GM12891 (cell line): ENCODE measurements at regions not wholly inside any gene's neighbourhood (a gene's known extent, or its start where the extent isn't known, plus 50 kb on each side); places are given as distances from the start of the nearest gene placed in this dataset.

Experiments used
- PAX5 ChIP-seq: IDR thresholded peaks from 2 replicates; pipeline ENCODE4 v1.6.1; 2011; ENCODE audit warnings: low read length, moderate library complexity, mild to moderate bottlenecking; ENCODE audit not compliant: insufficient read depth, severe bottlenecking
- POLR2A ChIP-seq: IDR thresholded peaks from 2 replicates; pipeline ENCODE4 v1.6.1; 2011; ENCODE audit warnings: low read depth, low read length, control low read depth
- POLR2AphosphoS5 ChIP-seq: IDR thresholded peaks from 2 replicates; pipeline ENCODE4 v1.6.1; 2011; ENCODE audit warnings: low read depth, low read length, control low read depth
- POU2F2 ChIP-seq: IDR thresholded peaks from 2 replicates; pipeline ENCODE4 v1.6.1; 2011; ENCODE audit warnings: low read depth, mild to moderate bottlenecking, control low read depth, low read length, moderate library complexity
- SPI1 ChIP-seq: IDR thresholded peaks from 2 replicates; pipeline ENCODE4 v1.6.1; 2011; ENCODE audit warnings: low read depth, low read length, control low read depth
- TAF1 ChIP-seq: IDR thresholded peaks from 2 replicates; pipeline ENCODE4 v1.6.1; 2011; ENCODE audit warnings: low read depth, low read length, control low read depth

DNA sequence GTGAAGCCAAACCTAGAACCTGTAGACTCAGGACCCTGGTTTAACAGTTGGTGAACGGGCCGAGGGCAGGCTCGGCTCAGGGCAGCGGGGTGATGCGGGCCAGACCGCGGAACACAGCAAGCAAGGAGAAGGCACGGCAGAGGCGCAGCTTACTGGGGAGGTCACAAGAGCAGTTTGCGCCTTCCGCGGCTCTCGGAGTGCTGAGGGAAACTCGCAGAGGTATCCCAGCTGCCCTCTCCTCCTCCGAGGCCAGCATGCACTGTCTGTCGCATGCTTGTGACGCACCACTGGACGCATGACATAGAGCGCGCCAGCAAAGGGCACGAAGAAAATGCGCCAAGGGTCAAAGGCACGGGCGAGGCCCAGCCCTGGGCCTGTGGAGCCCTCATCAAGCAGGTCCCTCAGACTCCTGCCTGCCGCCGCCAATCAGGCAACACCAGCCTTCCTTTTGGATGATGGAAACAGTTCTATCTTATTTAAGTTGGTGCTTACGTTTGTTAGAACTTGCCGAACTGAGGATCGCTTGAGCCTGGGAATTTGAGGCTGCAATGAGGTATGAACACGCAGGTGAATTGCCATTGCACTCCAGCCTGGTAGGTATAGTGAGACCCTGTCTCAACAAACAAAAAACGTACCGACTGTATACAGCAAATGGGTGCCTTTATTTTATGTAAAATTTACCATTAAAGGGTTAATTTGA is 574.3 kb upstream of the GHITM start:
- TF ChIP-seq POLR2A, result no peak
- no peak for TF ChIP-seq TAF1
- no peak for TF ChIP-seq POLR2AphosphoS5
- TF ChIP-seq SPI1, result no peak
- no peak for TF ChIP-seq POU2F2
- TF ChIP-seq PAX5, result no peak
